ENCODE measurements at regions not wholly inside any gene's neighbourhood (a gene's known extent, or its start where the extent isn't known, plus 50 kb on each side); places are given as distances from the start of the nearest gene placed in this dataset.

GRCh38 chr18:29217124-29217915, 1040.4 kb upstream of the CDH2 start:
- no peak for ATAC-seq (ENCODE audit: insufficient read depth, low FRiP score)
- Histone ChIP-seq H3K4me1 (ENCODE audit: control insufficient read depth in 5 of 5, insufficient read depth in 5 of 5, low read length in 5 of 5) (no peaks in the 10 kb centered on the region), H3K4me3 (no peak overlapping the region), H3K9me3 (ENCODE audit: control insufficient read depth in 4 of 4, insufficient read depth in 3 of 4, low read length in 3 of 4) (no peaks in the 10 kb centered on the region), H3K9ac (ENCODE audit: insufficient read depth in 1 of 2, low read length in 2 of 2) (no peak overlapping the region), H3K27ac (ENCODE audit: low read depth in 1 of 2, low read length in 1 of 2) (no peak overlapping the region), H3K27me3 (ENCODE audit: control insufficient read depth in 3 of 3, insufficient read depth in 3 of 3, low read length in 2 of 3) (no peaks in the 10 kb centered on the region), H3K36me3 (ENCODE audit: control insufficient read depth in 4 of 4, insufficient read depth in 4 of 4, low read length in 4 of 4) (no peaks in the 10 kb centered on the region)
- DNase-seq: no peak
- TF ChIP-seq, protein P1, sequence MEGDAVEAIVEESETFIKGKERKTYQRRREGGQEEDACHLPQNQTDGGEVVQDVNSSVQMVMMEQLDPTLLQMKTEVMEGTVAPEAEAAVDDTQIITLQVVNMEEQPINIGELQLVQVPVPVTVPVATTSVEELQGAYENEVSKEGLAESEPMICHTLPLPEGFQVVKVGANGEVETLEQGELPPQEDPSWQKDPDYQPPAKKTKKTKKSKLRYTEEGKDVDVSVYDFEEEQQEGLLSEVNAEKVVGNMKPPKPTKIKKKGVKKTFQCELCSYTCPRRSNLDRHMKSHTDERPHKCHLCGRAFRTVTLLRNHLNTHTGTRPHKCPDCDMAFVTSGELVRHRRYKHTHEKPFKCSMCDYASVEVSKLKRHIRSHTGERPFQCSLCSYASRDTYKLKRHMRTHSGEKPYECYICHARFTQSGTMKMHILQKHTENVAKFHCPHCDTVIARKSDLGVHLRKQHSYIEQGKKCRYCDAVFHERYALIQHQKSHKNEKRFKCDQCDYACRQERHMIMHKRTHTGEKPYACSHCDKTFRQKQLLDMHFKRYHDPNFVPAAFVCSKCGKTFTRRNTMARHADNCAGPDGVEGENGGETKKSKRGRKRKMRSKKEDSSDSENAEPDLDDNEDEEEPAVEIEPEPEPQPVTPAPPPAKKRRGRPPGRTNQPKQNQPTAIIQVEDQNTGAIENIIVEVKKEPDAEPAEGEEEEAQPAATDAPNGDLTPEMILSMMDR (IDR thresholded peaks at IDR 0.05; ENCODE audit: control extremely low read depth, extremely low read depth): no peak
- 67 to 80% methylated on average over 2 of the region's 2 CpGs for WGBS, 2 donors

GRCh38 chr18:29198834-29199233, 1021.9 kb upstream of the CDH2 start:
- TF ChIP-seq, protein P1 (IDR thresholded peaks at IDR 0.05; ENCODE audit: control extremely low read depth, extremely low read depth): no peak
- H3K9me3 ChIP-seq (ENCODE audit: control insufficient read depth in 4 of 4, insufficient read depth in 3 of 4, low read length in 3 of 4): no peaks in the 10 kb centered on the region
- no peaks in the 10 kb centered on the region for H3K4me1 ChIP-seq (ENCODE audit: control insufficient read depth in 5 of 5, insufficient read depth in 5 of 5, low read length in 5 of 5)
- H3K36me3 ChIP-seq (ENCODE audit: control insufficient read depth in 4 of 4, insufficient read depth in 4 of 4, low read length in 4 of 4): no peaks in the 10 kb centered on the region
- 61 to 78% methylated on average over 3 of the region's 3 CpGs for WGBS, 2 donors
- H3K27me3 ChIP-seq (ENCODE audit: control insufficient read depth in 3 of 3, insufficient read depth in 3 of 3, low read length in 2 of 3): no peaks in the 10 kb centered on the region
- ATAC-seq (ENCODE audit: insufficient read depth, low FRiP score): no peak
- no peak for DNase-seq
- no peak overlapping the region for H3K4me3 ChIP-seq
- no peak overlapping the region for H3K9ac ChIP-seq (ENCODE audit: insufficient read depth in 1 of 2, low read length in 2 of 2)
- no peak overlapping the region for H3K27ac ChIP-seq (ENCODE audit: low read depth in 1 of 2, low read length in 1 of 2)

GRCh38 chr18:29196307-29196706, 1019.4 kb upstream of the CDH2 start:
- Histone ChIP-seq H3K27me3 (ENCODE audit: control insufficient read depth in 3 of 3, insufficient read depth in 3 of 3, low read length in 2 of 3) (no peaks in the 10 kb centered on the region), H3K9me3 (ENCODE audit: control insufficient read depth in 4 of 4, insufficient read depth in 3 of 4, low read length in 3 of 4) (no peaks in the 10 kb centered on the region)
- 91 to 93% methylated on average over 3 of the region's 3 CpGs for WGBS, 2 donors

More at GRCh38 chr18:29196307-29196706, 1019.4 kb upstream of the CDH2 start:
- ATAC-seq (ENCODE audit: insufficient read depth, low FRiP score) (no peak), DNase-seq (no peak)
- H3K36me3 ChIP-seq (ENCODE audit: control insufficient read depth in 4 of 4, insufficient read depth in 4 of 4, low read length in 4 of 4): no peaks in the 10 kb centered on the region
- no peak overlapping the region for H3K4me3 ChIP-seq
- TF ChIP-seq, protein P1 (IDR thresholded peaks at IDR 0.05; ENCODE audit: control extremely low read depth, extremely low read depth): no peak
- H3K9ac ChIP-seq (ENCODE audit: insufficient read depth in 1 of 2, low read length in 2 of 2): no peak overlapping the region
- H3K4me1 ChIP-seq (ENCODE audit: control insufficient read depth in 5 of 5, insufficient read depth in 5 of 5, low read length in 5 of 5): no peaks in the 10 kb centered on the region
- no peak overlapping the region for H3K27ac ChIP-seq (ENCODE audit: low read depth in 1 of 2, low read length in 1 of 2)

Measured in lung (tissue), 11 donors.